ELR (cell line): ENCODE measurements at regions not wholly inside any gene's neighbourhood (a gene's known extent, or its start where the extent isn't known, plus 50 kb on each side); places are given as distances from the start of the nearest gene placed in this dataset.
"Not testable (repeated sequence)": the region's sequence is repeated elsewhere in the genome, so short reads cannot be mapped to it uniquely, and the experiment has no call there.

Source experiments
- DNase-seq: peaks from one replicate; pipeline ENCODE4 v3.0.0-alpha.2; 2015; ENCODE audit warnings: low read depth

DNA sequence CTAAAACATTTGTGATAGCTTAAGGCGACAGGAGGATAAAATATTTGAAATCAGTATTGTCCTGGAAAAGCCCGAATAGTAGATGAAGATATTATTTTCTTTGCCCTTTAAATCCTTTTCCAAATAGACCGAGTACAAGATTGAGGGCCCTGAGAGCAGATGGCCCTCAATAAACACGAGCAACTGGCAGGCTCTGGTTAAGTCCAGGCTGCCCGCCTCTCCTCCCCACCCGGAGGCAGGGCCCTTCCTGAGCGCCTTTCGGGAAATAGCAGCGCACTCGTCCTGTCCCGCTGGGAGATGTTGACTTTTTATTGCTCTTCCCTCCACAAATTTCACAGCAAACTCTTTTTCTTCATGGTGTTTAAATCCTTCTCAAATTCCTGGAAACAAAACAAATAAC is 50.8 kb upstream of the MAX start:
- no peak for DNase-seq

DNA sequence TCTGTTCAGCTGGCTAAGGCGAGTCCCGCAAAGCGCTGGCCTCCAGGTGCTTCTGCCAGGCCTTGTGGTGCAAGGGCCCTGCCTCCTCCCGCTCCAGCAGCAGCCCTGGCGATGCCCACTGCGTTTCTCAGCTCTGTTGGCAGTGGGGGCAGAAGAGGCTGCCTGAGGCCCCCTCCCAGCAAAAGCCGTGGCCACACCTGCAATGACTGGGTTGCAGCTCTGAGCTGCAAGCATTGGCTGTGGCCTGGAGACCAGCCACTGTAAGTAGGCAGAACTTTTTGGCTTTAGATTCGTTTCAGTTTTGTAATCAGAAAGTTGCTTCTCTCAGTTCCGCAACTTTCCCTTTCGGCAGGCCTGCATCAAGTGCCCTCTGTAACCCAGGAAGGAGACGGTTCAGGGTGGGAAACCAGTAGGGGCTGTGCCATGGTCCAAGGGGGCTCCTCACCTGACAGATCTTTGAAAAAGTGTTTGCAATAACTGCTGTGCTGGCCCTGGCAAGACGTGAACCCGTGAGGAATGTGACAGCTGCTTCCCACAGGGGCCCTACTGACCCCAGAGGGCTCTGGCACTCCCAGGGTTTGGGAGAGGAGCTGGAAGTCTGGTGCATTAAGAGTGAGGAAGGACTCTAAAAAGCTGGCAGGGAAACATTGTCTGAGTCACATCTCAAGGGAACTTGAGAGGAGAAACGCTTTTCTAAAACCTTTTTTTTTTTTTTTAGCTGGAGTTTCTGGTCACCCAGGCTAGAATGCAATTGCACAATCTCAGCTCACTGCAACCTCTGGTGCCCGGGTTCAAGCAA is 54.5 kb upstream of the MAX start:
- DNase-seq: peak; percentile 43

DNA sequence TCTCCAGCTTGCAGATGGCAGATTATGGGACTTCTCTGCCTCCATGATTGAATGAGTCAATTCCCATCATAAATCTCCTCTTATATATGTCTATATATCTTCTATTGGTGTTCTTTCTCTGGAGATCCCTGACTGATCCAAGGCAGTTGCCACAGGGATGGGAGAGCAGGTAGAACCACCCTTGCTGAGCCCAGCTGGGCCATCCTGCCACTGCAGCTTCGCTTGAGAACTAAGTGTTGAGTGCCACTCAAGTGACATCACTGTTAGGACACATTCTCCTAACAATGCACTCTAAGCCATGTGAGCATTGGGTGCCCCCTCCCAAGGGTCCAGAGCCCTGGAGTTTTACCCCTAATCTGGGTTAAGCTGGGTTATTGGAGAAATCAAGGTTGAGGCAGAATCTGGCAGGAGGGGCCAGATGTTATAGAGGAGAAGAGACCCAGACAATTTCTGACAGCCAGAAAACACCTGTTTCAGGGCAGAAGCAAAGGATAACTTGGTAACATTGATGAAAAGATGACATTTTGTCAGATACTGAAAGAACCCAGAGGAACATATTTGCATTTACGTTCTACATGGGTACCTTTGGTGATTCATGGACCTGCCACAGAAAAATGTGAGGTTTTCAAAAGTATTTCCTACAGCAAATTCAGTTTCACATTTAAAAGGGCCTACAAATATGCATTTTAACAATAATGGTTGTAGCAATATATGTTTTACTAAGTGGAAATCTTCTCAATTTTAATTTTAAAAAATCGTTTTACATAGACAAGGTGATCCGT is 57.2 kb upstream of the MAX start:
- DNase-seq: no peak

DNA sequence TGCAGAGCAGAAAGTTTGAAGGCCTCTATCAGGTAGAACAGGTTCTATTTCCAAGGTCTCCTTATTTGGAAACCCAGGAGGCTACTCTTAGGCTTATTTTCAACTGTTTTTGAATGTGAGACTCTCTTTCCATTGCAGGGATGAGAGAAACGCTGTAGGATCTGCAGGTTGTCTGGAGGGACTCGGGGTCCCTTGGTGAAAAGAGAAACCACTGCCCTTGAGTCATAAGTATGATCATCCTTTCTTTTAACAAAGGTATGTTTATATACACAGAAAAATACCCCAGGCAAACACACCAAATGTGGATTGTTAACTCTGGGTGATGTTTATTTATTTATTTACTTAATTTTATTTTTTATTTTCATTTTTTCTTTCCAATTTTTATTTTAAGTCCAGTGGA is 57.8 kb upstream of the MAX start:
- no peak for DNase-seq

DNA sequence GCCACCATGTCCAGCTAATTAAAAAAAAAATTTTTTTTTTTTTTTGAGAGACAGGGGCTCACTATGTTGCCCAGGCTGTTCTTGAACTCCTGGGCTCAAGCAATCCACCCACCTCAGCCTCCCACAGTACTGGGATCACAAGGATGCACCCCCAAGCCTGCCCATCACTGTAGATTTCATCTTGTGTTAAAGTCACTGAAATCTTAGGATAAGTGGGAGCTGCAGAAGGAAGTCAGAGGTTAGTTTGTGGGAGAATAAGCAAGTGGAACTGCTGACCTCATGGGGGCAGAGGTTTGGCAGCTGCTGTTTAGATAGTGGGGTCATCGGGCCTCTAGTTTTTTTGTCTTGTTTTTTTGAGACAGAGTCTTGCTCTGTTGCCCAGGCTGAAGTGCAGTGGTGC is 59.7 kb upstream of the MAX start:
- DNase-seq: no peak

DNA sequence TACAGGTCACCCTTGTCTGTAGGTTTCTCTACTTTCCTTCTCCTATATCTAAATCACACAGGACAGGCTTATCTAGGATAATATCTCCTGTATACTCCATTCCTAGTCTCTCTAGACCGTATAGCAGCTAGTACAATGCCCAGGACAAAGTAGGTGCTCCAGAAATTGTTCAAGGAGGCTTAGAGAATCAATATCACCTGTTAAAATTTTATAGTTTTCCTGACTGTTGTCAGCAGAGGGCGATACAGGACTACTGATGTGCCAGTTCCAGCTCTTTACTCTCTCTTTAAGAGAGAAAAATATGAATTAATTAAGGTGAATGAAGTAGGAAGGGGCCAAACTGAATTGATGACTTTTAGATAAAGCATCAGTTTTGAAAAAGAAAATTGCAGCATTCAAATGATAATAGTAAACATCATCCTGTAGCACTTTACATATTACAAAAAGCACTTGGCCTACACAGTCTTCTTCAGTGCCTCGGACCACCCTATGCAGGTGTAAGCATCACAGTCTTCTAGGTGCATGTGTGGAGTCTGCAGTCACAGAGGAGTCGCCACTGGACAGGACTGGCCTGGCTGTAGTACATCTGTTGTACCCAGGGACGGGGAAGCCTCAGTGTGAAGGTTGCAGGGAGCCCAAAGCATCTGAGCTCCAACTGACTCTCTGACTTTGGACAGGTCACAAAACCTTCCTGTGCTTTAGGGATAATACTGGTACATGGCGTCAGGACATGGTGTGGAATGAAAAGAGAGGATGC is 61.9 kb upstream of the MAX start:
- peak; percentile 72 for DNase-seq

DNA sequence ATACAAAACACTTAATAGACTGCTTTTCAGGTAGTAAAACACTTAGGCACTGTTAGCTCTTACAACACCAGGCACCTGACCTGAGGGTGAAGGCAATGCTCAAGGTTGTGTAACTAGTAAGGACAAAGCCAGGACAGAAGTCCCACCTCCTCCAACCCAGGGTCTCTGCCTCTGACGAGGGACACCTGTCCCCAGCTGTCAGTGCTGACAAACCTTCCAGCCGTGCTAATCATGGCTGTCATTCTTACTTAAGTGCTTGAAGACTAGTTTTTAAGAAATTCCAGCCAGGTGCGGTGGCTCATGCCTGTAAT is 62.5 kb upstream of the MAX start:
- DNase-seq: no peak

DNA sequence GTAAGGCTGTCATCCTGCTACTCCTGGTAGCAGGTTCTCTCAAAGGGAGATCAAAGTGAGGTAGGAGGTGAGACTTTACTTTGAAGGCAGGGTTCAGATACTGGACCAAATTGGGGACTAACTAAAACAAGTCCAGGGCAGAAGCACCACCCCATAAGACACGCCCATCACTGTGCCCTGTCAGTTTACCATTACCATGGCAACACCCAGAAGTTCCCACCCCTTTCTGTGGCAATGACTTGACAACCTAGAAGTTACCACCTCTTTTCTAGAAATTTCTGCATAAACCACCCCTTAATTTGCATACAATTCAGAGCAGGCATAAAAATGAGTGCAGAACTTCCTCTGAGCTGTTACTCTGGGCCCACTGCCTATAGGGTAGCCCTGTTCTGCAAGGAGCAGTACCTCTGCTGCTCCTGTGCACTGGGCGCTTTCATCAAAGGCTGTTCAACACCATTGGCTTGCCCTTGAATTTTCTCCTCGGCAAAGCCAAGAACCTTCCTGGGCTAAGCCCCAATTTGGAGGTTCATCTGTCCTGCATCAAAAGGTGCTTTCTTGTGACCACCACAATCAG is 64.8 kb upstream of the MAX start:
- DNase-seq: peak; percentile 31

DNA sequence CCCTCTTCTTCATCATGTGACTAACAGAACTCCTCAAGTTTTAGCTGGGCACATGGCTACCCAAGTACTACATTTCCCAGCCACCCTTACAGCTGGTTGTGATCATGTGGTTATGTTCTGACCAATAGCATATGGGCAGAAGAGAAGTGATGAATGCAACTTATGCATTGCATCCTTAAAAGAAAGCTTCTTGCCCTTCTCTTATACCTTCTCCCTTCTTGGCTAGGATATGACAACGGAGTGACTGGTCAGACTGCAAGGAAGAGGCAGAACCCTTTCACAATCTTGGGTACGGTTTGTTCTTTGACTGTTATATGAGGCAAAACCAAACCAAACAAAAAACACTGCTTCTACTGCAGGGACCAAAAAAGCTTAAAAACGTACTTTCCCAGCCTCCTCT is 66.5 kb upstream of the MAX start:
- peak; percentile 55 for DNase-seq

DNA sequence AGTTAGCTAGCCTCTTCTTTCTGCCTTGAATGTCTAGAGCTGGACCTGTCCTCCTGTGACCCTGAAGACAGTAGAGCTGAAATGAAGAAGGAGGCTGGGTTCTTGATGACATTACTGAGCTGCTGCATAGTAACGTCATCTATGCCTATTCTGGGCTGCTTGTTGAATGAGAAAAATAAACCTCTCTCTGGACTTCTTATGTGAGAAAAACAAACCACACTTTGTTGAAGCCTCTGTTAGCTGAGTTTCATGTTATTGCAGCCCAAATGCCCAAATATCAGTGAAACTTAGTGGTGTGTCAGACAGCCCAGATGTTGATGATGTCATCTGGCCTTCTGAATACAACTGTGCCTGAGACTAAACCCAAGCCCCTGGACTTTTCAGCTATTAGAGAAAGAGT is 67.0 kb upstream of the MAX start:
- peak; percentile 50 for DNase-seq

DNA sequence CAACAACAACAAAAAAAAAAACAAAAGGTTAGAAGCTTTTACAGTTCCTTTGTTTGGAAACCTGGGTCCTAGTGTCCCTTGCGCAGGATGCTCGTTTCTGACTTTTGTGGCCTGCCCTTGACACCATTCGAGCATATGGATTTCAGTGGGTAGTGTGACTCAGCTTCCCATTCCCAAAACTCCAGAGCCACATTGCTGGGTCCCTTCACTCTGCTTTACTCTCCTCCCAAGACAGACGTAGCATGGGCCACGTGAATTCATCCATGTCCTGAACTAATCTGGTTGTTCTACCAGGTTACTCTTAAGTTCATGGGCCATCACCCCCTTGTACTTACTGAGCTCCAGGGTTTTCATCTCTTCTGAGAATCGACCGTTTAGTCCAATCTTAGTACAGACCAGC is 68.0 kb upstream of the MAX start:
- peak; percentile 10 for DNase-seq

DNA sequence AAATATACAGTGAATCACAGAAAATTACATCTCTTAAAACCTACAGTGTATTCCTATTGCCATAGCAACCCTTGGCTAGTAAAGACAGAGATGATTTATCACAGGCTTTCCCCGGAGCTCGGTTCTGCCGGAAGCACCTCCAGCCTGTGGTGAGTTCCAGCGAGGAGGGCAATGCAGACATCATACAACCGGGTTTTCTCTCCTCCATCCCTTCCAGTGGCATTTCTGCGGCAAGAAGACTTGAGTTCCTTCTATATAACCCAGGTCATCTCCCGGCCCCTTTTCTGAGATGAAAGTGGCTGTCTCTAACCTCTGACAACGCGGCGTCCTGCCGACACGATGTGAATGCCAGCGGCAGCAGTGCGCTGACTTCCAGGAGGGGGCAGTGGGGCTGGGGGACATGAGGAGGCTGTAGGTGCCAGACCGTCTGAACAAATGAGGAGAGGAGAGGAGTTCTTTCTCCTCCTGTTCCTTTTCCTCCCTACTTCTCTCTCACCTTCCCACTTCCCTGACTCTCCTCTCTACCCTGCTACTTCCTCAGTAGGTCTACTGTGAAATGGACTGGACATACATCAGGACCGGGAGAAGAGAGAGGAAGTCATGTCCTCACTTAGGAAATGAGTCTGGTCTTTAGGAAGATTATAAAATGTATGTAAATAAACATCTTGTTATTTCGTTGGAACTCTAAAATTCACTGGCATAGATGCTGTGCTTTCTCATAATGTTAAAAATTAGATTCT is 68.6 kb upstream of the MAX start:
- peak; percentile 78 for DNase-seq

DNA sequence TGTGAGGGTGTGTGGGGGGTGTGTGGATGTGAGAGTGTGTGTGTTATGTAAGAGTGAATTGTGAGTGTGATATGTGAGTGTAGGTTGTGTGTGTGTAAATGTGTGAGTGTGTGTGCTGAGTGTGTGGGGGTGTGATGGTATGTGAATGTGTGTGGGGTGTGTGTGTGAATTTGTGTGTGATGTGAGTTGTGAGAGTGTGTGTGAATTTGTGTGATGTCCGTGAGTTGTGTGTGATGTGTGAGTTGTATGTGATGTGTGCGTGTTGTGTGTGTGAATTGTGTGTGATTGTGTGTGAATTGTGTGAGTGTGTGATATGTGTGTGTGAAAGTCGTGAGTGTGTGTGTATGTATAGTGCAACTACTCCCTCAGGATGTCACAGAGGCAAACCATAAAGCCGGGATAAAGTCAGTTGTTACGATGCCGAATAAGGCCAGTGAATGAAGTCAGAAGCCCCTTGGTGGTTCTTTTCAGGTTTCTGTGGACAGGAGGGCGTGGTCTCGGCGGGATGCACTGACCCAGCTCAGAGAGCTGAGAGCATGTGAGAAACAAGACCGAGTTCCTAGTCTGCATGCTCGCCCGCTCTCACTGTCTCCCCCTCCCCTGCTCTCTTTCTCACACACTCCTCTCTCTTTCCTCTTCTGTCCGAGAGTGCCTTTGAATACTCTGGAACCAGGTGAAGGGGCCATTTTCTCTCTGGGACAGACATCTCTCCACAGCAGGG is 71.8 kb upstream of the MAX start:
- DNase-seq: no peak

DNA sequence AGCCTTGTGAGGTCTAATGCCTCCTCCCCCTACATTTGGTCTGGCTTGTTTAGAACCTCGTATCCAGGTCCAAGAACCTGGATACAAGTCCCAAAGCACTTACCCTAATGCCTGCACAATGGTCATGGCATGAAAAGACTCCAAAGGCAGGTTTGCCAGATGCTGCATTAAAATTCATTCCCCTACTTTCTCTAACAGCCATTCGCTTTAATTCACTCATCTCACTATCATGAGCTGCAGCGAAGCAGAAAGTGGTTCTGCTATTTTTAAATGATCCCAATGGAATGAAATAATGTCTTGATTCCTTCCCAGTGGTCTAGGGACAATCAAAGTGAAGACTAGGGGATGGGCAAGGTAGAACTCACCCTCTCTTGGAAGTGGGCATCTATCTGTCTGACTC is 72.5 kb upstream of the MAX start:
- no peak for DNase-seq

DNA sequence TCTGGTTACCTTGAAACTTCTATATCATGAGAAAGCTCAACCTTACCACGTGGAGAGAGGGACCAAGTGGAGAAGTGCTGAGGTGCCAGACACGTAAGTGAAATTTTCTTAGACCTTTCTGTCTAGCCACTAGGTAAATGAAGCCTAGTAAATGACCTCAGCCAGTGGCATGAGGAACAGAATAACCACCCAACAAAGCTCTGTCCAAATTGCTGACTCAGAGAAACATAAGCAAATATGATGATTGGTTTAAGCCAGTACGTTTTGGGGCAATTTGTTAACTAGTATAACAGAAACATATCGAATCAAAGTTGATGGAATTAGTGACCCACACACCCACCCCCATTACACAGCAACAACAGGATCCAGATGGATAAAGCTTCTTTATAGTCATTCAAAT is 75.2 kb upstream of the MAX start:
- DNase-seq: no peak

DNA sequence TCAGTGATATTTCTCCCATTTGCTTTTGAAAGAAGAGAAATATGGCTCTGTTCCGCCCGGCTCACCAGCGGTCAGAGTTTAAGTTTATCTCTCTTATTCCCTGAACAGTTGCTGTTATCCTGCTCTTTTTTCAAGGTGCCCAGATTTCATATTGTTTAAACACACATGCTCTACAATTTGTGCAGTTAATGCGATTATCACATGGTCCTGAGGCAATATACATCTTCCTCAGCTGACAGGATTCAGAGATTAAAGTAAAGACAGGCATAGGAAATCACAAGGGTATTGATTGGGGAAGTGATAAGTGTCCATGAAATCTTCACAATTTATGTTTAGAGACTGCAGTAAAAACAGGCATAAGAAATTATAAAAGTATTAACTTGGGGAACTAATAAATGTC is 76.9 kb upstream of the MAX start:
- not testable (repeated sequence) for DNase-seq

DNA sequence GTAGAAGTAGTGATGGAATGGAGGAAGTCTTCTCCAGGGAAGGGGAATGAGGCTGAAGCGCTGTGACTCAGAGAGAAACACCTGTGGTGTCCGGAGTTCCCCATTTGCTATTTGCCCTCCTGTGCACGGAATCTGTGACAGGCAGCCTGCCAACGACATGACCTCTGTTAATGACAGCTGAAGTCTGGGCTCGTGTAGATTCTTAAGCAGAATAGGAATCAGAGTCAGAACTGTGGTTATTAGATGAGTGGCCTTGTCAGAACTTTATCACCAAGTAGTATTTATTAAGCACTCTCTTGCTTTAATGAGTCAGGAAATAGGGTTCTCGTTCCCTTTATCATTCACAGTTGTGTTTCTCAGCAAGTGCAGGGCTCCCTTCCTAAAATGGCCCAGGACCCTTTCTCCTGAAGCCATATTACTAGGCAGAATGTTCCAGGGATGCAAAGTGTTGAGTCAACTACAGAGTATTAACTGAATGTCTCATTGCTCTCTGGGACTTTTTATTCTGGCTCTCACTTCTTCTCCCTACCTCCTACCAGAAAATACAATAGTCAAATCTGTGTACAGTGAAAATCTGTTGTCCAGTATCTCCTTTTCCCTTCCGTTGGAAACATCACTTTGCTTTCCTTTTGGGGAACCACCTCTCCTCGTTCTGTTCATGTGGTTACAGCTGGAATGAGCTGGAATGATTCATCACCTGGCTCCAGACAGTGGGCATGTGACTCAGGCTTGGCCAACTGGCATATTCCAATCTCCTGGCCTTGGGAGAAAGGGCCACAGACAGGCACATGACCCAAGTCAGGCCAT is 77.8 kb upstream of the MAX start:
- DNase-seq: peak; percentile 95

DNA sequence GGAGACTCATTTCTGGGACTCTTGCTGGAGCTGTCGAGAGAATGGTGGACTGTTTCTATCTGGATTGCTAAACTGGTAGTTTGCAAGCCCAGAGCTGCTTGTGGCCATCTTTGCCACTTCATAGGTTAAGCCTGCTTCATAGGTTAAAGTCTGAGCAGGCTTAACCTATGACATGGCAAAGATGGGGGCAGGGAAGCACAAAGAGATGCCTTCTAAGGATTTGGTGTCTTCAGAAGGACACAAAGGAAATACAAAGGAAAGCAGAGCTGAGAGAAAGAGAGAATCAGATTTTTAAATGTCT is 78.4 kb upstream of the MAX start:
- no peak for DNase-seq

DNA sequence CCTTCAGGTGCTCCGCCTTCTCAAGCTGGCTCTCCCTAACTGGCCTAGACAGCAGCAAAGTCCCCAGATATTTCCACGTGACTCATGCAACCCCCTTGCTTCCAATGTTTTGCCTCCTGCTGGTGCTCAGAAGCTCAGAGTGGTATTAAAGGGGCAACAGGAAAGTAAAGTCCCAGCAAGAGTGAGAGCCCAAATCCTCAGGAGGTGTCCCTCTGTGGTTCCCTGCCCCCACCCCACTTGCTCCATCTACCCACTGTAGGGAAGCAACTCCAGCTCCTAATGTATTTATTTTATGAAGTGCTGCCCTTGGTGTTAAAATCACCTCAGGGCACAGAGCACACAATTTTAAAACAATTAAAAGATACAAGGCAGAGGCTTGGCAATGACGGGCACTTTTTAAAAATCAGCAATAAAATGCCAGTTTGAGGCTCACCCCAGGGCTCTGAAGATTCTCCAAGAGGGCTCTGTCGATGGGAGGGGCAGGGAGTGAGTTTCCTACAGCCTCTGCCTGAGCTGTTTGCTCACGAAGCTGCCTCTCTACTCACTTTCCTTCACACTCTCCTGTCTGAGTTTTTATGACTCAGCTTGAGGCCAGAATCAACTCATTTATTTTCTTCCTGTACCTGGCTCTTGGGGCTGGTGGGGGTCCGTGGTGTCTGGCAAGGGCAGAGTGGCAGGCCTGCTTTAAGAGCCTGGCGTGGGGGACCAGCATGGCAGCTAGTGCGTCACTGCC is 81.9 kb upstream of the MAX start:
- DNase-seq: peak; percentile 64

DNA sequence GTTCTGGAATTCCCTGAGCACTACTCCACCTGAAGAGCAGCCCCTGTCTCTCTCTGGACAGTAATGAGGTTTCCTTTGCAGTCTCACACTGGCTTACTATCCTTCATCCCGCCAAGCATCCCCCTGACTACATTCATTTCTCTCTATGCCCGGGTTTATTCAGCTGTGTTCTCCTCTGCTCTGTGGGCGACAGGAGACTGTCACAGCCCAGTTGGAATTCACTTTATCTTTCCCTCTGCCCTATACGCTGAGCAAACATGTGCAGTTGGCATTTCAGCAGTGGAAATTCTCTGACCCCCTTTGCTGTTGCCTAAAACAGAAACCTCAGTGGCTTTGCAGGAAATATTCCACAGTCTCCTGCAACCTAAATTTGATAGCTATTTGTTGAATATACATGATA is 83.5 kb upstream of the MAX start:
- DNase-seq: no peak
